Progenitor cell of endocrine pancreas (in vitro differentiated cells): ENCODE measurements at regions not wholly inside any gene's neighbourhood (a gene's known extent, or its start where the extent isn't known, plus 50 kb on each side); places are given as distances from the start of the nearest gene placed in this dataset.

ENCODE experiments used
- DNase-seq: peaks from one replicate; pipeline ENCODE4 v3.0.0; 2021; ENCODE audit warnings: low spot score; ENCODE audit not compliant: unreplicated experiment
- H3K27ac Mint-ChIP-seq: 2 replicates; pipeline ENCODE4 v1.8.0; 2021; ENCODE audit warnings: mild to moderate bottlenecking, moderate library complexity, mixed read lengths
- H3K27me3 Mint-ChIP-seq: 2 replicates; pipeline ENCODE4 v1.8.0; 2021; ENCODE audit warnings: mixed read lengths
- H3K36me3 Mint-ChIP-seq: 2 replicates; pipeline ENCODE4 v1.8.0; 2022; ENCODE audit warnings: mixed read lengths; ENCODE audit not compliant: insufficient read depth
- H3K4me1 Mint-ChIP-seq: 2 replicates; pipeline ENCODE4 v1.8.0; 2021; ENCODE audit warnings: low read depth, mixed read lengths
- H3K4me3 Mint-ChIP-seq: 2 replicates; pipeline ENCODE4 v1.8.0; 2021; ENCODE audit warnings: low read depth, mild to moderate bottlenecking, moderate library complexity, mixed read lengths
- H3K9me3 Mint-ChIP-seq: 2 replicates; pipeline ENCODE4 v1.8.0; 2021; ENCODE audit warnings: low read depth, mixed read lengths
- CTCF ChIP-seq: fragments of 200-600 bp; sonication (generic); IDR thresholded peaks from one replicate; pipeline ENCODE4 v1.5.0; 2021; ENCODE audit warnings: antibody characterized with exemption, mild to moderate bottlenecking; ENCODE audit not compliant: unreplicated experiment

- Mint-ChIP-seq H3K9me3 (peaks cover 9% of the 10 kb centered on the region), H3K36me3 (no peaks in the 10 kb centered on the region), H3K27me3 (no peaks in the 10 kb centered on the region), H3K27ac (no peak overlapping the region), H3K4me3 (no peak overlapping the region), H3K4me1 (no peaks in the 10 kb centered on the region)
- no peak for DNase-seq
- no peak for TF ChIP-seq CTCF
Observed at GRCh38 chr3:163572856-163573255, 1505.4 kb downstream of the SI start.

DNA sequence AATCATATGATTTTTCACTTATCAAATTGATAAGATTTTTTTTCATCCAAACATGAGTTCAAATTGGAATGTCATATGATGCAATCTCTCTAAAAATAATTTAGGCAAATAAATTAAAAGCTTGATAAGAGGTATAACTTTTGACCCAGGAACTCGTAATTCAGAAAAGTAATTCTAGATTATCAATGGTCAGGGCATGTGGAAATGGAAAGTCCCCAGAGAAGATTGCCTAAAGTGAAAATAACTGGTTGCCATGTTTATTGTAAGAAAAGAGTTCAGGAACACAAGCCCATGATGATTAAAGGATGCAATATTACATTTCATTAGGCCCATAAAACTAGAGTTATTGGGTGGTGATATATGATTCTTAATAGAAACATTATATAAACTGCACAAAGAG is 1514.8 kb downstream of the SI start:
- H3K4me3 Mint-ChIP-seq: no peak overlapping the region
- H3K9me3 Mint-ChIP-seq: peaks cover 3% of the 10 kb centered on the region
- DNase-seq: no peak
- no peaks in the 10 kb centered on the region for H3K36me3 Mint-ChIP-seq
- H3K4me1 Mint-ChIP-seq: no peaks in the 10 kb centered on the region
- H3K27ac Mint-ChIP-seq: no peak overlapping the region
- TF ChIP-seq CTCF: no peak
- no peaks in the 10 kb centered on the region for H3K27me3 Mint-ChIP-seq

DNA sequence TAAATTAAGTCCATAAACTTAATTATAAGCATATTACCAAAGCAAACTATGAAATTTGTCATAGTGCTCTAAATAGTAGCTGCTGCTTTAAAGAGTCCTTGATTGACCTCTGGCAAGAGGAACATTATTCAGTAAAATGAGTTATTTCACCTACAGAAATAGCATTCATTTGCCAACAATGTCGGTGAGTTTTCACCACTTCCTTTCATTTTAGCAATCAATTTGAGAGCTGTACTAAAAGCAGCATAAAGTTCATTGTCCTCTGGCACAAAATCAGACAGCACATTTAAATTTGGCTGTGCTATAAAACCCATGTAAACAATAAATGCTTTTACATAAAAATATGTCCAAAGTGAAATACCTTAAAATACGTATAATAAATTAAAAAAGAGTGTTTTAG is 1515.7 kb downstream of the SI start:
- no peaks in the 10 kb centered on the region for H3K4me1 Mint-ChIP-seq
- H3K9me3 Mint-ChIP-seq: peaks cover 3% of the 10 kb centered on the region
- DNase-seq: no peak
- no peak overlapping the region for H3K4me3 Mint-ChIP-seq
- no peaks in the 10 kb centered on the region for H3K27me3 Mint-ChIP-seq
- TF ChIP-seq CTCF: no peak
- H3K36me3 Mint-ChIP-seq: no peaks in the 10 kb centered on the region
- H3K27ac Mint-ChIP-seq: no peak overlapping the region

DNA sequence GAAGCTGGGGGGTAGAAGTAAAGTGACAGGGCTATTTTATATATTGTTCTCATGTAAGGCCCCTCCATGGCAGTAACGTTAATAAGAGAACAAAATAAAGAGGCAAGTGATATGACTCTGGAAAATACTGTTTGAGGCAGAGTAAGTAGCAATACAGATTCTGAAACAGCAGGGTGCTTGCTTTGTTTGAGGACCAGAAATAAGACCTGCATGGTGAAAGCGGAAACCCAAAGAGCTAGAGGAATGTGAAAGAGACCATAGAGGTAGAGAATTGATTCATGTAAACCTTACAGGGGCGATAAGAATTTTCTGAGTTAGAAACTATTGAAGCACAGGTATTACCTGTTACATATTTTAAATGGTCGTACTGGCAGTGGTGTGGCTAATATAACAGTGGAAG is 1517.1 kb downstream of the SI start:
- TF ChIP-seq CTCF: no peak
- Mint-ChIP-seq H3K27ac (no peak overlapping the region), H3K9me3 (peaks cover 3% of the 10 kb centered on the region), H3K36me3 (no peaks in the 10 kb centered on the region), H3K4me1 (no peaks in the 10 kb centered on the region), H3K27me3 (no peaks in the 10 kb centered on the region), H3K4me3 (no peak overlapping the region)
- DNase-seq: no peak

- Mint-ChIP-seq H3K9me3 (peaks cover 3% of the 10 kb centered on the region), H3K27me3 (no peaks in the 10 kb centered on the region), H3K4me1 (no peaks in the 10 kb centered on the region), H3K27ac (no peak overlapping the region), H3K4me3 (no peak overlapping the region), H3K36me3 (no peaks in the 10 kb centered on the region)
- no peak for DNase-seq
- no peak for TF ChIP-seq CTCF
Observed at GRCh38 chr3:163560459-163560858, 1517.8 kb downstream of the SI start.
